NK-92 treated with Interleukin-12 subunit alpha and Interleukin-12 subunit beta, amount 100 ng/mL, for 24 hours (cell line): ENCODE measurements at regions not wholly inside any gene's neighbourhood (a gene's known extent, or its start where the extent isn't known, plus 50 kb on each side); places are given as distances from the start of the nearest gene placed in this dataset.

Source experiments
- DNase-seq: peaks from one replicate; lab custom pipeline; 2025; lab: John Stamatoyannopoulos, UW

- DNase-seq = no peak
Measured at GRCh38 chr1:25003000-25003399, 72.9 kb upstream of the RUNX3 start.

DNA sequence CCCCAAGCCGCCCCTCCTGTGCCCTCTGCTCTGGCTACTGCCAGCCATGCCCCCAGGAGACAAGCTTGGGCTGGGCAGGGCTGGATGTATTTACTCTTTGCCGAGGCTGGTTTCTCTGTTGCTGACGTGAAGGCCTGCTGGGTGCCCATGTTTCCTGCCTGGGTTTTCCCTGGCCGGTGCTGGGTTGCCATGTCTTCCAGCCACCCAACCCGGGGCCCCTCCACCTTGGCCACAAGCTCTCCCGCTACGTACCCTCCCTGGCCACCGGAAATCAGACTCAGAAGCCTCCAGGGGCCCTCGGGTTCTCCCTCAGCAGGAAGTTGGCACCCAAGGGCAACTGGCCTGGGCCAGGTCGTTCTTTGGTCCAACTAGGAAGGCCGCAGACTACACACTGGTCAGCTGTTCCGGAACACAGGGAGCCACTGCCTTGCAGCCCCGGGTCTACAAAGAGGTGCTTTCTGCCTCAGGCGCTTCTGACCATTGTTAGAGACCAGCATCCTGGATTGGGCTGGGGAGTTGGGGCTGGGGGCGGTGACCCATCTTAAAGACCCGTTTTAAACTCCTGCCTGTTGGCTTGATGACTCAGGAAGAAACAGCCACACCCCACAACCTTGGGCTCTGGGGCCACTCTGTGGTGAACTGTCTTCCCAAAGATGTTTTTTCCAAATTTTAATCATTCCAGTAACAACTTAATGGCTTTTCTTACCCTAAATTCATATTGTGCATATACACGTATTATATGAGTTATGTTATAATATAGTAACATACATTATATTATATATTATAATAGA, 71.2 kb upstream of the RUNX3 start:
- no peak for DNase-seq

DNA sequence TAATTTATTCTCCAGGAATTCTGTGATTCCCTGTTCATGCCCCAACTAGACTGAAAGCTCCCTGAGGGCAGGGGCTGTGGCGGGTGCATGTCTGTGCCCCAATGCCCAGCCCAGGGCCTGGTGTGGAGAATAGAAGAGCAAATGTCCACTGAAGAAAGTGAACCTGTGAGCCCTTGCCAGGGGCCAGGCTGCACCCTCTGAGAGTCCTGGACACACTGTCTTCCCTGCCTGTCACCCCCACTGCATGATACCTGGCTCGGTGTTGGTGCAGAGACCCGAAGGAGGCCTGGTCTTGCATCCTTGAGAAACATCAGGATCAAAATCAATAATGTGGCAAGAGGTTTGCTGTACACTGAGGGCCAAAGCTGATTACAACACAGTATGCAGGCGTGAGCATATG, 69.8 kb upstream of the RUNX3 start:
- DNase-seq = no peak

DNA sequence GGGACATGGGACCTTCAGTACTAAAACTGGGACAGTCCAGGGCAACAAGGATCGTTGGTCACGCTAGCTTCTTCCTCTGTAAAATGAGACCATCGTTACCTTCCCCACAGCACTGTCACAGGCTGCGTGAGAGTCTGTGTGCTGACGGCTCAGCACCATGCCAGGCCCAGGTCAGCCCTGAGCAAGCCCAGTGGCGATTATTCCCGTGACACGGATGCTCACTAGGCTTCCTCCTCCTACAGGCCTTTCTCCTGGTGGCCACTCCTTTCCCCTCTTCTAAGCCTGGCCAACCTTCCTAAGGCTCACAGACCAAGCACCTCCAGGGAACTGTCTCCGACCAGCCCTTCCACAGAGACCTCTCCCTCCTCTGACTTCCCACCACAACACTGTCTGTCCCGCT, 69.3 kb upstream of the RUNX3 start:
- no peak for DNase-seq

GRCh38 chr1:24998563-24999245, 68.6 kb upstream of the RUNX3 start:
- no peak for DNase-seq

GRCh38 chr1:24996983-24997893, 67.2 kb upstream of the RUNX3 start:
- DNase-seq = peak; percentile 87

DNA sequence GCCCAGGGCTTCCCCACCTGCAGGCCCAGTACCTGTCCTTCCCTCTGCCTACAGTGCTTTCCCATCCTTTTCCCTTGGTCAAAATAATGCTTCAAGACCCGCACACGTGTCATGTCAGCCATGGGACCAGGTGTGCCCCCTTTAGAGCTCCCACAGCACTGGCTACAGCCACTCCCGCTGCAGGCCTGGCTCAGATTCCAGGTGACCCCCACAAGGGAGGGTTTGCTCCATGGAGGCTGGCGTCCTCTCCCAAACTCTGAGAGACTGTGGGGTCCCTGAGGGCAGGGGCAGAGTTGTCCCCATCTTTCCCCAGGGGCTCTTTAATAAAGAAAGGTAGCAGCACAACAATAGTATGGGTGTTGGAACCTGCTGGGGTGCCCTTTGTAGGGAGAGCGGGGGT, 66.4 kb upstream of the RUNX3 start:
- DNase-seq = no peak

GRCh38 chr1:24995661-24996060, 65.6 kb upstream of the RUNX3 start:
- DNase-seq = no peak

- DNase-seq = no peak
Measured at GRCh38 chr1:24995140-24995539, 65.1 kb upstream of the RUNX3 start.

DNA sequence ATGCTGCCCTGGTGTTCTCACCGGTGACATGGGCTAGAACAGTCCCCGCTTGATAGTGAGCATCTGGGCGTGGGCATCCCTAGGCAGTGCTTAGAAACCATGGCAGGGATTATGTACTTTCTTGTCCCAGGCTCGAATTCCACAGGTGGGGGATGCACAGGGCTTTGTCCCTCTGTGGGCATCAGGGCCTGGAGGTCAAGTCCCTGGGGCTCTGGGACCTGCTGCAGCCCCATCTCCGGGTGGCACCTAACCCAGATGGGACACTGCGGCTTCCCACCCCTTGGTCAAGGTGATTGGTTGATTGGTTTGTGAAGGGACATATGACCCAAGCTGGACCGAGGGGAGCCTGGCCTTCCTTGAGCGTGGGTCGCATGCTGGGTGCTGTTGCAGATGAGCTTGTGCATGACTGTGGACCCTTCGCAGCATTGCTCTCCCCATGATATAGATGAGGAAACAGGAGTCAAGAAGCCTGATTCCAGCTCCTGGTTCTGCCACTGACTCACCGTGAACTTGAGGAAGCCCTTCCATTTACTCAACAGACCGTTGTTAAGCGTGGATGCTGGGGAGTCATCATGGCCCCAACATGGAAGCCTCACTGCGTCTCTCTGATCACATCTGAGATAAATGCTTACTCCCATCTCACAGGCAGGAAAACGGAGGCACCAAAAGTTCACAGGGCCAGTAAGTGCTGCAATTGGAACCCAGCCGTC, 64.0 kb upstream of the RUNX3 start:
- no peak for DNase-seq

DNA sequence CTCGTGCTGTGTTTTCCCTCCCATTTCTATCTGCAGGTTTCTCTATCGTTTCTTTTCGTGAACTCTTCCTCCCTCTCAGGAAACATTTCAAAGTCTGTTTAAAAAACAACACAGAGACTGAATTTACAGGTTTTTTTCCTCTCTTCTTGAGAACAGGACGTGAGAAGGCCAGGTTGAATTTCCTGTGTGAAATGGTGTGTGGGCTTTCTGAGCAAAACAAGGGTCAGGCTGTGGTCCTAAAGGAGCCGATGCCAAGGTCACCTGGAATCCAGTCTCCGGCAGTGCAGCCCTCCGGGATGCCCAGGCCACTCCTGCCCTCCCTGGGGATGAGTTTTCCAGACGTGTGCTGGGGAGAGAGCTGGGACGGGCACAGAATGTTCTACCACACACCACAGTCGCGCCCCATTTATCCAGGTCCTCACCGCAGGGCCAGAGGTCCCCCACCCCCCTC, 62.7 kb upstream of the RUNX3 start:
- no peak for DNase-seq

DNA sequence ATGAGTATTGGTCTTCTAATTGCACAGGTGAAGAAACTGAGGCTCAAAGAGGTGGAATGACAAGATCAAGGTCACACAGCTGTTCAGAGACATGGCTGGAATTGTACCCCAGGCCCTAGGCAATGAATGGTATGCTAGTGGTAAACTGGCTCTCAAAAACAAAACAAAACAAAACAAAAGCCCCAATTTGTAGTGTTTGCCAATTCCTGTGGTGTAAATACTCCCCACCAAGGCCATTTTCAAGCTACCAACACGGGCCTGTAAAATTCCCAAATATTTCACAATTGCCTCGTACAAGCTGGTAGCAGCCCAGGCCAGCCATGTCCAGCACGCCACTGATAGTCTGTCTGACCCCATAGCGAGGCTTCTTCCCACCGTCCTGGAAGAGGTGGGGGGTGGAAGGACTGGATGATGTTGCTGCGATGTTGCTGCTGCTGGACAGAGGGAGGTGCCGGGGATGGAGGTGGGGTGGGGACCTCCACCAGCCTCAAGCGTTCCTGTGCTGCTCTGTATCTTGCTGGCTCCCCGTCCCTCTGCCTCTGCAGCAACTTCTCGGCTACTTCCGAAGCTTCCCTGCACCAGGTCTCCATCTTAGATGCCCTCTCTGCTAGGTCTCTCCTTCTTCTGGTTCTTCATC, 62.2 kb upstream of the RUNX3 start:
- no peak for DNase-seq

GRCh38 chr1:24991697-24992096, 61.6 kb upstream of the RUNX3 start:
- DNase-seq = no peak

GRCh38 chr1:24990779-24991641, 60.9 kb upstream of the RUNX3 start:
- DNase-seq = no peak

DNA sequence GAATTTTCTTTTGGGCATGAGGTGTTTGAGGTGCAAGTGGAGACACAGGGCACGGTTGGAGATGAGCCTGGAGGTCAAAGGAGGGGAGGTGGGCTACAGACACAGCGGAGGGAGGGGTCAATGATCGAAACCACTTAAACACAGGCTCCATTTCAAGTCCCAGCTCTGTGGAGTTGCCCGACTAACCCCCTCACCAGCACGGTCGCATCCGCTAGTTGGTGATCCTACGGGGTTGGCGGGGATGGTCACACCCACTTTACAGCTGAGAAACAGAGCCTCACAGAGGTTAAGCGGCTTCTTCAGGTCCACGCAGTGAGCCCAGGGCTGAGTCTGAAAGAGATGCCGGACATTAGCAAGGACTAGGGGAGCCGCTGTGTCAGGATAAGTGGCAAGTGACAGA, 60.1 kb upstream of the RUNX3 start:
- DNase-seq = no peak

GRCh38 chr1:24989082-24989481, 59.0 kb upstream of the RUNX3 start:
- DNase-seq = no peak

GRCh38 chr1:24988558-24988912, 58.5 kb upstream of the RUNX3 start:
- DNase-seq = no peak

DNA sequence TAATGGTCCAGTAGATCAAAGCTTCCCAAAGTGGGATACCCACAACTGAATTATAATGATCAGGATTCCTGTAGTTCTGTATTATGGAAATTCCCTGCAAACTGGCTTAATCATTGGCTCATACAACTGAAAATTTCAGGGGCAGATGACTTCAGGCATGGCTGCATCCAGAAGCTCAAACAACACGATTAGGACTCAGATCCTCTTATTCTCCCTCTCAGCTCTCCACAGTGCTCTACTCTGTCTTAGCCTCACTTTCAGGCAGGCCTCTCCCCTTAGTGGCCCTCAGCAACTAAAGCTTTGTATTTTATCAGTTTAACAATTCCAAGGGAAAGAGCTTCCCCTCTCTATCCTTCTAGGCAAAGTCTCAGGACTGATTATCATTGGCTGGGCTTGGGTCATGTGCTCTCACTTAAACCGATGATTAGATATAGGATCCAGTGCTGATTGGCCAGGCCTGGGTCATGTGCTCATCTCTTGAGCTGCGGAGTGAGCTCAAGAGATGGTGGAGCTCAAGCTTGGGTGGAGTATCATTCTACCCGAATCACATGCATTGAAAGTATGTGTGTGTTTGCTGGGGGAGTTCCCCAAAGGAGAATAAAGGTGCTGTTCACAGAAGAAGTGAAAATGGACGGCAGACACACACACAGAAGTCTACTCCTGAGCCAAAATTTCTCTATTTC, 57.9 kb upstream of the RUNX3 start:
- DNase-seq = no peak

DNA sequence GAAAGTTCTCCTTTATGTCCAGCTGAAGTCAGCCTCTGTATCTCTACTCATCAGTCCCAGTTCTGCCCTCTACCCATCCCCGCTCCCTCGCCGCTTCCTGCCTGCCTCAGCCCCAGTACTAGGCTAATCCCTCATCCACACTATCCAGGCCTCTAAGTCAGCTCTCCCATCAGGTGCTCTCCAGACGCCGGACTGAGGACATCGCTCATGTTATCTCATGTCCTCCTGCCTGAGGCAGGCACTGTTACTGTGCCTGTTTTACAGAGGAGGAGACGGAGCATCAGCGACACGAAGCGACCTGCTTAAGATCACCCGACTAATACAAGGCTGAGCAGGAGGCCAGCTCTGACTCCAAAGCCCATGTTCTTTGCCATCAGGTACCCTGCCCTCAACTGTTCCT, 57.3 kb upstream of the RUNX3 start:
- DNase-seq = no peak

GRCh38 chr1:24986372-24986965, 56.4 kb upstream of the RUNX3 start:
- no peak for DNase-seq
